Activated naive CD8-positive, alpha-beta T cell treated with anti-CD3 and anti-CD28 coated beads, Interleukin-2, amount 10 ng/mL, durations not matched to agents 7 days and 5 days (primary cell): ENCODE measurements at regions not wholly inside any gene's neighbourhood (a gene's known extent, or its start where the extent isn't known, plus 50 kb on each side); places are given as distances from the start of the nearest gene placed in this dataset.

ENCODE experiments used
- ATAC-seq: fragments of 150-1000 bp; cut with Tn5 transposase; one replicate; pipeline ENCODE4 v1.10.0; 2021; ENCODE audit warnings: low read depth, moderate library complexity
- POLR2A ChIA-PET: fragments of 350-600 bp; sonication (Branson Sonifier 250); formaldehyde crosslinking; loops from one replicate; lab custom pipeline; 2021; ENCODE audit warnings: antibody characterized with exemption; lab: Charles Lee
- DNase-seq: peaks from one replicate; pipeline ENCODE4 v3.0.0; 2021
- H3K27ac Mint-ChIP-seq: one replicate; pipeline ENCODE4 v1.8.0; 2022; ENCODE audit warnings: mild to moderate bottlenecking, mixed read lengths
- H3K27me3 Mint-ChIP-seq: one replicate; pipeline ENCODE4 v1.8.0; 2022; ENCODE audit warnings: mild to moderate bottlenecking, moderate library complexity, mixed read lengths
- H3K36me3 Mint-ChIP-seq: one replicate; pipeline ENCODE4 v1.8.0; 2021; ENCODE audit warnings: mild to moderate bottlenecking, mixed read lengths
- H3K4me1 Mint-ChIP-seq: one replicate; pipeline ENCODE4 v1.8.0; 2021; ENCODE audit warnings: mixed read lengths
- H3K4me3 Mint-ChIP-seq: one replicate; pipeline ENCODE4 v1.8.0; 2022; ENCODE audit warnings: mild to moderate bottlenecking, moderate library complexity, mixed read lengths
- H3K9me3 Mint-ChIP-seq: one replicate; pipeline ENCODE4 v1.8.0; 2021; ENCODE audit warnings: mixed read lengths

DNA sequence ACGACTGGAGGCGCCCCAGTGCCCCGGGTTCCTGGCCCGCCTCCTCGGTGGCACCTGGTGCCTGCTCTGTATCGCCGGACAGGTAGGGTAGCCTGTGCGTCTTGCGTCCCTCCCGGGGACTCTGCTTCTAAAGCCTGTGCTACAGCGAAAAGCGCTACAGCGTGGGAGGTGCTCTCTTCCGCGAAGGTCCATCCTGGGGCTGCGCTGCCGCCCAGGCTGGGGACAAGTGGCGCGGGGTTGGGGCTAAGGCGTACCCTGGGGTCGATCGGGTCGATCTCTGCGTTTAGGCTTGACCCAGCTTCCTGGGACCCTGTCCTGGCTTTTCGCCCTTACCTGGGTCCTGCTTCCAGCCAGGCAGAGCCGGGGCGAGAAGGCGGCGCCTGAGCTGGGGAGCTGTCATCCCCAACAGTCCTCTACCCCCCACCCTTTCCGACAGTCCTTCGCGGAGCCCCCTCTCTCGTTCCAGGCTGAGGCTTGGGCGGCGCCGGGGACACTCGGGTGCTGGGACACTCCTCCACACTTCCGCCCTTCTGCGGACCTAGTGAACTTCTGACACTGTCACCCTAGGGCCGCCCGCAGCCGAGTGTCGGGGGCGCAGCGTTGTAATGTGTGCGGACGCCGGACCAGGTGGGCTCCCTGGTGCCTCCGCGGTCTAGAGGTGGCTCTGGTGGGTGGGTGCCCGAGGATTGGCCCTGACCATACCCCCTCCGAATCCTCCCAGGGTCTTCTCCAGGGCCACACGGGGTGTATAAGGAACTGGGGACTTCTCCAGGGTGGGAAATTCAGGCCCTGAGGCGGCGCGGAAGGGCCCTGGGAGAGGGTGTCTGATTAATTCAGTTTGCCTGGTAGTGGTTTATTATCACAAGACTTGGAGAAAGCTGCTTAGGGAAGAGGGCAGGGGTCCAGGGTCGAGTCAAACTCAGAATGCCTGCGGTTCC, 328.2 kb downstream of the SH3GL2 start:
- H3K27me3 Mint-ChIP-seq: peaks cover 20% of the 10 kb centered on the region
- peaks cover 1% of the 10 kb centered on the region for H3K9me3 Mint-ChIP-seq
- no peaks in the 10 kb centered on the region for H3K36me3 Mint-ChIP-seq
- POLR2A ChIA-PET: no interaction called here
- no peak overlapping the region for H3K4me3 Mint-ChIP-seq
- ATAC-seq (no peak), DNase-seq (peak; percentile 15)
- H3K4me1 Mint-ChIP-seq: no peaks in the 10 kb centered on the region
- H3K27ac Mint-ChIP-seq: no peak overlapping the region

DNA sequence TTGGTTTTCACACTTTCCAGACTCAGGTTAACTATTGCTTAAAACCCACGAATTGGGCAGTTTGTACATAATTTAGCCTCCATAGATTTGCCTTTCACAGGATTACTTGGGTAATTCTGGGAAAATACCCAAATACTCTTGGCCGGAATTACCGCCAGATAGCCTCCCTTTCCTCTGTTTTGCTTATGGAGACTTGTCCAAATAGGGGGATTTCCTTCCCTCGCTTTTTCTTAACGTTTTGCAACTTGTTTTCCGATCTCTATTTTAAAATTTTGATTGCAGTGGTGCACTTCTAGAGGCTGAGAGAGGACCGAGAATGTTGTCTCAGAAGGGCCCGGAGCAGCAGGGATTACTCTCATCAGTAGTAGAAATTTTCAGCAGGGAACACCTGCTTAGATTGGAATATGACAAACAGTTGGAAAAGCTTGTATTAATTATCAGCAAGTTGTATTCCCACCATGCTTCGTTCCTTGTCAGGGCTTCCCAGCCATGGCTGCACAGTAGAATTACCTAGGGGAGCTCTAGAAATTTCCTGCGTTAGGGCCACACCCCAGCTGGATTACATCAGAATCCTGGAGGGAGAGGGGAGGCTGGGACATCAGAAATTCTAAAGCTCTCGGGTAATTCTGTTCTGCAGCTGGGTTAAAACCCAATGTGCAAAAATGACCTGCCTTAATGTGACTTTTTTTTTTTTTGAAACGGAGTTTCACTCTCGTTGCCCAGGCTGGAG, 329.1 kb downstream of the SH3GL2 start:
- DNase-seq: no peak
- ATAC-seq: no peak
- POLR2A ChIA-PET: no interaction called here
- Mint-ChIP-seq H3K27me3 (peaks cover 20% of the 10 kb centered on the region), H3K36me3 (no peaks in the 10 kb centered on the region), H3K4me3 (no peak overlapping the region), H3K27ac (no peak overlapping the region), H3K9me3 (peaks cover 1% of the 10 kb centered on the region), H3K4me1 (no peaks in the 10 kb centered on the region)

DNA sequence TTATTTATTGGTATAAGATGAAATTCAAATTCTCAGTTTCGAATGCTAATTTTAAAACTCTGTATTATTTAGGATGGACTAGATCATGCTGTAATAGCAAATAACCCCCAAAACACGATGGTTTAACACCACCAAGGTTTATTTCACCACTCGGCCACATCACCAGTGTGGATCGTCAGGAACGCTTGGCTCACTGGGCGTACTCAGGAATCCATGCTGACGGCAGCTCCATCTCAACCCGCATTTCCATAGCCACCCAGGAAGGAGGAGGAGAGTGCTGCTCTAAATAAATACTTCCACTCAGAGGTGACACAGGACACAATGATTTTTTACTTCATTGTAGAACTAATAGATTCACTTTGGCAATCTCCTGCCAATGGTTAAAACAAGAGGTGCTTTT, 347.4 kb downstream of the SH3GL2 start:
- Mint-ChIP-seq H3K27ac (no peak overlapping the region), H3K4me3 (no peak overlapping the region), H3K4me1 (no peaks in the 10 kb centered on the region), H3K27me3 (no peaks in the 10 kb centered on the region), H3K36me3 (no peaks in the 10 kb centered on the region), H3K9me3 (no peaks in the 10 kb centered on the region)
- POLR2A ChIA-PET: no interaction called here
- DNase-seq (no peak), ATAC-seq (no peak)

DNA sequence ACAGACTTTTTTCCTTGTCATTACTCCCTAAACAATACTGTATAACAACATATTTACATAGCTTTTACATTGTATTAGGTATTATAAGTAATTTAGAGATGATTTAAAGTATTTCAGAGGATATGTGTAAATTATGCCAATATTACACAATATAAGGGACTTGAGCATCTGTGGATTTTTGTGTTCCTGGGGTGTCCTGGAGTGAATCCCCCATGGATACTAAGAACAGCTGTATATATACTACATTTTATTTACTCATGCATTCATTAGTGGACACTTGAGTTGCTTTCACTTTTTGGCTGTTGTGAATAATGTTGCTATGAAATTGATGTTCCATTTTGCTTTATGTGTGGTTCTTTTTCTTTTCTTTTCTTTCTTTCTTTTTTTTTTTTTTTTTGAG, 348.8 kb downstream of the SH3GL2 start:
- DNase-seq (no peak), ATAC-seq (no peak)
- H3K27me3 Mint-ChIP-seq: no peaks in the 10 kb centered on the region
- POLR2A ChIA-PET: no interaction called here
- no peaks in the 10 kb centered on the region for H3K9me3 Mint-ChIP-seq
- H3K4me1 Mint-ChIP-seq: no peaks in the 10 kb centered on the region
- H3K27ac Mint-ChIP-seq: no peak overlapping the region
- no peaks in the 10 kb centered on the region for H3K36me3 Mint-ChIP-seq
- no peak overlapping the region for H3K4me3 Mint-ChIP-seq

DNA sequence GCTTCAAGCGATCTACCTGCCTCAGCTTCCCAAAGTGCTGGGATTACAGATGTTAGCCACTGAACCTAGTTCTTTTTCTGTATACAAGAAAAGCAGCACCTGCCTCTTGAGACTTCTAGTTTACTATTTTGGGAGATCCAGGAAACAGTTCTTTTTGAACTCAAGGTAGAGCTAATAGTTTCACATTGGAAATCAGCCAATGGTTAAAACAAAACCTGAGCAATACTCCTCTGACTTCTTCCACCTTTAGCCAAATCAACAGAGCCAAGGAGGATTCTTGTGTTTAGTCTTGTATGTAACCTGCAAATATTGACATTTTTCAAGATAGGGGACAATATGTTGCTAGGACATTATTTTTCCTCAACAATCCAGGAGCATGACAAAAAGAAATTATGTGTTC, 349.4 kb downstream of the SH3GL2 start:
- no peak overlapping the region for H3K27ac Mint-ChIP-seq
- no peaks in the 10 kb centered on the region for H3K4me1 Mint-ChIP-seq
- H3K4me3 Mint-ChIP-seq: no peak overlapping the region
- POLR2A ChIA-PET: no interaction called here
- H3K9me3 Mint-ChIP-seq: no peaks in the 10 kb centered on the region
- H3K27me3 Mint-ChIP-seq: no peaks in the 10 kb centered on the region
- no peaks in the 10 kb centered on the region for H3K36me3 Mint-ChIP-seq
- DNase-seq: no peak
- no peak for ATAC-seq

DNA sequence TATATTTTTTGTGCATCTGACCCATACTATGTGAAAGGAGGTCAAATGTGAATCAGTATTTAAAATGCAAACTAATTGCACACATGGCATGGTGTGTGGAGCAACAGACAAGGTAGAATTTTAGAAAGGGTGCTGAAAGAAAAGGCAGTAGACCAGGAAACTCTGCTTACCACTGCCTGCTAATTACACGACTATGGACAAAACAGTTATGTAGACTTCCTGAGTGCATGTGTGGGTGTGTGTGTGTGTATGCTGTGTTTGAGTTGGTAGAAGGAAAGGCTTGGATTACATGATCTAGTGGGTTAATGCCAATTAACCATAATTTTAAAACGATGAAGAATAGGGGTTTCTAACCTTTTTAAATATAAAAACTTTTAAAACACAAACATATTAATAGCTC, 349.9 kb downstream of the SH3GL2 start:
- Mint-ChIP-seq H3K4me1 (no peaks in the 10 kb centered on the region), H3K4me3 (no peak overlapping the region), H3K9me3 (no peaks in the 10 kb centered on the region), H3K36me3 (no peaks in the 10 kb centered on the region), H3K27ac (no peak overlapping the region), H3K27me3 (no peaks in the 10 kb centered on the region)
- POLR2A ChIA-PET: no interaction called here
- DNase-seq (no peak), ATAC-seq (no peak)

- POLR2A ChIA-PET: no interaction called here
- Mint-ChIP-seq H3K27ac (no peak overlapping the region), H3K4me3 (no peak overlapping the region), H3K36me3 (no peaks in the 10 kb centered on the region), H3K9me3 (no peaks in the 10 kb centered on the region), H3K27me3 (no peaks in the 10 kb centered on the region), H3K4me1 (no peaks in the 10 kb centered on the region)
- ATAC-seq (no peak), DNase-seq (no peak)
These were observed 350.6 kb downstream of the SH3GL2 start for GRCh38 chr9:17929506-17929905.

DNA sequence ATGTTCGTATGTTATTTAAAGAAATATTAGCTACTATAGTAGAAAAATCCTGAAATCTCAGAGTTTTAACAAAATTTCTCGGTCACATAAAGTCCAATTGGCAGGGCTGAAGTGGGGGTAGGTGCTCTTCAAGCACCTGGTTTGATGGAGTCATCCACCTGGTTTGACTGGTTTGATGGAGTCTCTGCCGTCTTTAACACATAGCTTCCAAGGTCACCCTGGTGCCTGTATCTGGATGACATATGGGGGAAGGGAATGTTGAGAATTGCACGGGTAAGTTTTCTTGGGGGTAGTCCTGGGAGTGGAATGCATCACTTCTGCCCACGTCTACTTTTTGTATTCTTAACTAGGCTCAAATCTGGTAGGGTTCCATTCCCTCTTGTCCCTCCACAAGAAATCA, 351.2 kb downstream of the SH3GL2 start:
- Mint-ChIP-seq H3K27ac (no peak overlapping the region), H3K36me3 (no peaks in the 10 kb centered on the region), H3K27me3 (no peaks in the 10 kb centered on the region), H3K4me3 (no peak overlapping the region), H3K9me3 (no peaks in the 10 kb centered on the region), H3K4me1 (no peaks in the 10 kb centered on the region)
- no peak for DNase-seq
- no peak for ATAC-seq
- POLR2A ChIA-PET: no interaction called here

GRCh38 chr9:17936365-17936764, 357.5 kb downstream of the SH3GL2 start:
- H3K4me3 Mint-ChIP-seq: no peak overlapping the region
- H3K4me1 Mint-ChIP-seq: no peaks in the 10 kb centered on the region
- no peak overlapping the region for H3K27ac Mint-ChIP-seq
- no peaks in the 10 kb centered on the region for H3K27me3 Mint-ChIP-seq
- H3K9me3 Mint-ChIP-seq: peaks cover 2% of the 10 kb centered on the region
- ATAC-seq: no peak
- no peaks in the 10 kb centered on the region for H3K36me3 Mint-ChIP-seq
- no peak for DNase-seq
- POLR2A ChIA-PET: no interaction called here

GRCh38 chr9:17938035-17938655, 359.3 kb downstream of the SH3GL2 start:
- POLR2A ChIA-PET: no interaction called here
- DNase-seq (no peak), ATAC-seq (no peak)
- Mint-ChIP-seq H3K27ac (no peak overlapping the region), H3K4me3 (no peak overlapping the region), H3K36me3 (no peaks in the 10 kb centered on the region), H3K27me3 (no peaks in the 10 kb centered on the region), H3K4me1 (no peaks in the 10 kb centered on the region), H3K9me3 (peaks cover 2% of the 10 kb centered on the region)

- Mint-ChIP-seq H3K27ac (no peak overlapping the region), H3K9me3 (peaks cover 2% of the 10 kb centered on the region), H3K27me3 (no peaks in the 10 kb centered on the region), H3K4me3 (no peak overlapping the region), H3K4me1 (no peaks in the 10 kb centered on the region), H3K36me3 (no peaks in the 10 kb centered on the region)
- DNase-seq: no peak
- no peak for ATAC-seq
- POLR2A ChIA-PET: no interaction called here
These were observed 363.6 kb downstream of the SH3GL2 start for GRCh38 chr9:17942498-17942897.

- Mint-ChIP-seq H3K27ac (no peak overlapping the region), H3K4me1 (no peaks in the 10 kb centered on the region), H3K36me3 (no peaks in the 10 kb centered on the region), H3K4me3 (no peak overlapping the region), H3K27me3 (no peaks in the 10 kb centered on the region), H3K9me3 (no peaks in the 10 kb centered on the region)
- DNase-seq (no peak), ATAC-seq (no peak)
- POLR2A ChIA-PET: no interaction called here
These were observed 376.5 kb downstream of the SH3GL2 start for GRCh38 chr9:17955409-17955808.

GRCh38 chr9:17958363-17958762, 379.5 kb downstream of the SH3GL2 start:
- POLR2A ChIA-PET: no interaction called here
- Mint-ChIP-seq H3K4me1 (no peaks in the 10 kb centered on the region), H3K4me3 (no peak overlapping the region), H3K36me3 (no peaks in the 10 kb centered on the region), H3K27me3 (no peaks in the 10 kb centered on the region), H3K27ac (no peak overlapping the region), H3K9me3 (no peaks in the 10 kb centered on the region)
- ATAC-seq (no peak), DNase-seq (no peak)

DNA sequence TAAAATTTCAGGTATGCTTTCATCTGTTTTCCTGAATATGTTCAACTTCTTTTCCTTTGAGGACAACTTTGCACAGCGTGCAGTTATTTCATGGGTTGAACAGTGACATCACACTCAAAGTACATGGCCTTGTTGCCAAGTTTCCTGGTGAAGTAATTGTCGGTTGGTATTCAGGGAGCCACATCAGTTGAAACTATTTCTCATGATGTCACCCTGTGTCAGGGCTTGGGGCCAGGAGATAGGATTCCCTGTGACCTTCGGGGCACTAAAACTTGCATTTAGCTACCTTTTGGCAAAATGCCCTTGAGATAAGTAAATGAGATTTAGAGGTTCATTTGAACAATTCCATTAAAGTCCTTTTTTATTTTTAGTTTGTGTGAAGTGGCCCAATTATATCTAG, 383.9 kb downstream of the SH3GL2 start:
- POLR2A ChIA-PET: no interaction called here
- no peaks in the 10 kb centered on the region for H3K4me1 Mint-ChIP-seq
- H3K4me3 Mint-ChIP-seq: no peak overlapping the region
- DNase-seq (no peak), ATAC-seq (no peak)
- no peaks in the 10 kb centered on the region for H3K9me3 Mint-ChIP-seq
- no peak overlapping the region for H3K27ac Mint-ChIP-seq
- H3K36me3 Mint-ChIP-seq: no peaks in the 10 kb centered on the region
- H3K27me3 Mint-ChIP-seq: no peaks in the 10 kb centered on the region
